ENCODE measurements at regions not wholly inside any gene's neighbourhood (a gene's known extent, or its start where the extent isn't known, plus 50 kb on each side); places are given as distances from the start of the nearest gene placed in this dataset.
"Not testable (repeated sequence)": the region's sequence is repeated elsewhere in the genome, so short reads cannot be mapped to it uniquely, and the experiment has no call there.

DNA sequence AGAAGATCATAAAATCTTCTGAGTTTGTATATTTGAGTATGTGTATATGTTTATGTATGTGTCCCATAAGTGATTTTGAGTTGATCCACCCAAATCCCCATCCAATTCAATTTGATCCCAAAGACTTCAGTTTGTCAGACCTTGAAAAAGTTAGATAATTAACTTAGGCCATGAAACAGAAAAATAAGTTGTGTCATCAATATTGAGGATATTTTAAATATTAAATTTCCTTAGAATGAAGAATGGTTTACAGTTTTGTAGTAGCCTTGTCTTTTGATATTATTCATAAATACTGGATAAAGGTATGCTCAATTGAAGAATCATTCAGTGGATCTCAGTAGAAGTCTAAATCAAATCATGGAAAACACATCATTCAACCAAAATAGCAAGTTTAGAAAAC is 864.4 kb upstream of the INTU start:
- TF ChIP-seq CTCF (conservative IDR thresholded peaks at IDR 0.05; ENCODE audit: low read depth, low read length): no peak
- H3K4me3 ChIP-seq (ENCODE audit: low read depth, low read length): no peak overlapping the region
- DNase-seq (ENCODE audit: low read depth): no peak

DNA sequence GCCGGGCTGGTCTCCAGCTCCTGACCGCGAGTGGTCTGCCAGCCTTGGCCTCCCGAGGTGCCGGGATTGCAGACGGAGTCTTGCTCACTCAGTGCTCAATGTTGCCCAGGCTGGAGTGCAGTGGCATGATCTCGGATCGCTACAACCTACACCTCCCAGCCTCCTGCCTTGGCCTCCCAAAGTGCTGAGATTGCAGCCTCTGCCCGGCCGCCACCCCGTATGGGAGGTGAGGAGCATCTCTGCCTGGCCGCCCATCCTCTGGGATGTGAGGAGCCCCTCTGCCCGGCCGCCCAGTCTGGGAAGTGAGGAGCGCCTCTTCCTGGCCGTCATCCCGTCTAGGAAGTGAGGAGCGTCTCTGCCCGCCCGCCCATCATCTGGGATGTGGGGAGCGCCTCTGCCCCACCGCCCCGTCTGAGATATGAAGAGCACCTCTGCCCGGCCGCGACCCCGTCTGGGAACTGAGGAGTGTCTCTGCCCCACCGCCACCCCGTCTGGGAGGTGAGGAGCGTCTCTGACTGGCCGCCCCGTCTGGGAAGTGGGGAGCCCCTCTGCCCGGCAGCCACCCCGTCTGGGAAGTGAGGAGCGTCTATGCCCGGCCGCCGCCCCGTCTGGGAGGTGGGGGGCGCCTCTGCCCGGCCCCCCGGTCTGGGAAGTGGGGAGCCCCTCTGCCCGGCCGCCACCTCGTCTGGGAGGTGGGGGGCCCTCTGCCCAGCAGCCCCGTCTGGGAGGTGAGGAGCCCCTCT is 861.8 kb upstream of the INTU start:
- not testable (repeated sequence) for DNase-seq (ENCODE audit: low read depth); H3K4me3 ChIP-seq (ENCODE audit: low read depth, low read length)

DNA sequence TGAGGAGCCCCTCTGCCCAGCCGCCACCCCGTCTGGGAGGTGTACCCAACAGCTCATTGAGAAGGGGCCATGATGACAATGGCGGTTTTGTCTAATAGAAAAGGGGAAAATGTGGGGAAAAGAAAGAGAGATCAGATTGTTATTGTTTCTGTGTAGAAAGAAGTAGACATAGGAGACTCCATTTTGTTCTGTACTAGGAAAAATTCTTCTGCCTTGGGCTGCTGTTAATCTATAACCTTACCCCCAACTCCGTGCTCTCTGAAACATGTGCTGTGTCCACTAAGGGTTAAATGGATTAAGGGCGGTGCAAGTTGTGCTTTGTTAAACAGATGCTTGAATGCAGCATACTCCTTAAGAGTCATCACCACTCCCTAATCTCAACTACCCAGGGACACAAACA is 861.1 kb upstream of the INTU start:
- not testable (repeated sequence) for H3K4me3 ChIP-seq (ENCODE audit: low read depth, low read length); DNase-seq (ENCODE audit: low read depth)

- DNase-seq (ENCODE audit: low read depth): no peak
- H3K4me3 ChIP-seq (ENCODE audit: low read depth, low read length): no peak overlapping the region
- no peak for TF ChIP-seq CTCF (conservative IDR thresholded peaks at IDR 0.05; ENCODE audit: low read depth, low read length)
These were observed 860.1 kb upstream of the INTU start for GRCh38 chr4:126772662-126773061.

GRCh38 chr4:126775485-126776106 is 857.2 kb upstream of the INTU start:
- no peak overlapping the region for H3K4me3 ChIP-seq (ENCODE audit: low read depth, low read length)
- no peak for DNase-seq (ENCODE audit: low read depth)
- TF ChIP-seq CTCF (conservative IDR thresholded peaks at IDR 0.05; ENCODE audit: low read depth, low read length): no peak

GRCh38 chr4:126776361-126776760 is 856.4 kb upstream of the INTU start:
- DNase-seq (ENCODE audit: low read depth): no peak
- TF ChIP-seq CTCF (conservative IDR thresholded peaks at IDR 0.05; ENCODE audit: low read depth, low read length): no peak
- no peak overlapping the region for H3K4me3 ChIP-seq (ENCODE audit: low read depth, low read length)

- no peak for DNase-seq (ENCODE audit: low read depth)
- H3K4me3 ChIP-seq (ENCODE audit: low read depth, low read length): peak overlapping the region; percentile 27
- no peak for TF ChIP-seq CTCF (conservative IDR thresholded peaks at IDR 0.05; ENCODE audit: low read depth, low read length)
These were observed 855.1 kb upstream of the INTU start for GRCh38 chr4:126777649-126778048.

DNA sequence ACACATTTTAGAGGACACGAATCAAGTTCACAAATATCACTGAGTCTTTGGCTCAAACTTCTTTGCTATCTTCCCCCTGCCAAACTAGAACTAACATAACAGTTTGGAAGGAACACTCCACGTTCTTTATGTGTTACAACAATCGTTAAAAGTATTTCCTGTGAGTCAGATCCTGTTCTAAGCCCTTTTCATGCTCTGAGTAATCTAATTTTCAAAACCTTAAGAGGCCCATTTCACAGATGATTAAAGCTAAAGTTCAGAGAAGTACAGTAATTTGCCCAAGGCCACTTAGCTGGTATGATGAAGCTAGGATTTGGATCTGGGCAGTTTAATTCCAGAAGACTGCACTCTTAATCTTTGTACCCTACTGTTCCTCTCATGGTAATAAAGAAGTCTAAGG is 854.4 kb upstream of the INTU start:
- DNase-seq (ENCODE audit: low read depth): peak; percentile 25
- H3K4me3 ChIP-seq (ENCODE audit: low read depth, low read length): no peak overlapping the region

More for the DNA sequence above, 854.4 kb upstream of the INTU start:
- TF ChIP-seq CTCF (conservative IDR thresholded peaks at IDR 0.05; ENCODE audit: low read depth, low read length): no peak
